ENCODE measurements at regions not wholly inside any gene's neighbourhood (a gene's known extent, or its start where the extent isn't known, plus 50 kb on each side); places are given as distances from the start of the nearest gene placed in this dataset.

DNA sequence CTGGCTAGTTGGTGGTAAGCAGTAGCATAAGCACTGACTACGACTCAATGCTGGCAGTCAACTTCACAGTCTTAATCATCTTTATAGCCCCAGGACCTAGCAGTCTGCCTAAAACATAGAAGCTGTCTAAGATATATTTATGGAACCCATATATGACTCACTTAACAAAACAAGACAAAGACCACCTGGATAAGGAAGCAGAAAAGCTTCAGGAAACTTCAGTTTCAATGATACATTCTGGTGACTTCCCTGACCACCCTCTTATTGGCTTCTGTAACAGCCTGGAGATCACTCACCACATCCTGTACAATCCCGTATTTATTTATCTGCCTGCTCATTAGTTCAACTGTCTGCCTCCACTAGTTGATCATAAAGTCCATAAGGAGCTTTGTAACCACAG lies 95.5 kb downstream of the PMP22 start:
- Histone ChIP-seq H3K4me2 (ENCODE audit: low read depth, low read length) (no peak overlapping the region), H2AFZ (ENCODE audit: low read length) (no peak overlapping the region), H3K4me1 (ENCODE audit: low read length) (no peaks in the 10 kb centered on the region), H3K27me3 (replicated peaks; ENCODE audit: insufficient read depth, low read length) (no peaks in the 10 kb centered on the region), H3F3A (ENCODE audit: insufficient read depth, low read length) (no peaks in the 10 kb centered on the region), H3K27ac (ENCODE audit: low read length) (no peak overlapping the region), H3K9ac (ENCODE audit: low read length) (no peak overlapping the region), H3K9me3 (replicated peaks; ENCODE audit: insufficient read depth, low read length) (no peaks in the 10 kb centered on the region), H3K36me3 (replicated peaks; ENCODE audit: insufficient read depth, low read length) (no peaks in the 10 kb centered on the region), H3K9me2 (replicated peaks; ENCODE audit: insufficient read depth, low read length) (no peaks in the 10 kb centered on the region), H3K4me3 (ENCODE audit: low read length) (no peak overlapping the region), H4K20me1 (ENCODE audit: insufficient read depth, low read length) (no peaks in the 10 kb centered on the region), H3K79me2 (ENCODE audit: low read length) (no peaks in the 10 kb centered on the region)
- DNase-seq = no peak
- TF ChIP-seq EZH2phosphoT487 (IDR thresholded peaks at IDR 0.05; ENCODE audit: low read length) (no peak), EZH2 (optimal IDR thresholded peaks at IDR 0.05; ENCODE audit: low read depth, low read length) (no peak)
- TF ChIP-seq, protein P1, sequence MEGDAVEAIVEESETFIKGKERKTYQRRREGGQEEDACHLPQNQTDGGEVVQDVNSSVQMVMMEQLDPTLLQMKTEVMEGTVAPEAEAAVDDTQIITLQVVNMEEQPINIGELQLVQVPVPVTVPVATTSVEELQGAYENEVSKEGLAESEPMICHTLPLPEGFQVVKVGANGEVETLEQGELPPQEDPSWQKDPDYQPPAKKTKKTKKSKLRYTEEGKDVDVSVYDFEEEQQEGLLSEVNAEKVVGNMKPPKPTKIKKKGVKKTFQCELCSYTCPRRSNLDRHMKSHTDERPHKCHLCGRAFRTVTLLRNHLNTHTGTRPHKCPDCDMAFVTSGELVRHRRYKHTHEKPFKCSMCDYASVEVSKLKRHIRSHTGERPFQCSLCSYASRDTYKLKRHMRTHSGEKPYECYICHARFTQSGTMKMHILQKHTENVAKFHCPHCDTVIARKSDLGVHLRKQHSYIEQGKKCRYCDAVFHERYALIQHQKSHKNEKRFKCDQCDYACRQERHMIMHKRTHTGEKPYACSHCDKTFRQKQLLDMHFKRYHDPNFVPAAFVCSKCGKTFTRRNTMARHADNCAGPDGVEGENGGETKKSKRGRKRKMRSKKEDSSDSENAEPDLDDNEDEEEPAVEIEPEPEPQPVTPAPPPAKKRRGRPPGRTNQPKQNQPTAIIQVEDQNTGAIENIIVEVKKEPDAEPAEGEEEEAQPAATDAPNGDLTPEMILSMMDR (IDR thresholded peaks at IDR 0.05; ENCODE audit: low read length) = no peak

DNA sequence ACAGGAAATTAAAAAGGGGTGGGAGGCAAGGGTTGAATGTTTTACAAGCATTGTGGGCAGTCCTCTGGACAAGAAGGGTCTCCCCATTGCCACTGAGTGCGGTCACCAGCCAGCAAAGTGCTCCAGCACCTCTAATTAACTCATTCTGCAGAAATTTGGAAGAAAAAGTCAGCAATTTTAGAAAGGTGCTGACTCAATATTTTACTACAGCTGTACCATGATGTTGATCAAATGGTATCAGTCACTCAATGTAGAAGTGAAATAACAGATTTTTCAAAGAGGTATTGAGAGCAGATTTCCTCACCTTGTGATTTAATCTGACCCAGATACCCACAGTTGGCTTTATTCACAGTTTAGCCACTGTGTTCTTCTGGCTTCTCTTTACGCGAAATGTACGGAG lies 96.7 kb downstream of the PMP22 start:
- H3K9me3 ChIP-seq (replicated peaks; ENCODE audit: insufficient read depth, low read length) = no peaks in the 10 kb centered on the region
- TF ChIP-seq, protein P1 (IDR thresholded peaks at IDR 0.05; ENCODE audit: low read length) = no peak
- TF ChIP-seq EZH2phosphoT487 (IDR thresholded peaks at IDR 0.05; ENCODE audit: low read length) = no peak
- no peak for TF ChIP-seq EZH2 (optimal IDR thresholded peaks at IDR 0.05; ENCODE audit: low read depth, low read length)

DNA sequence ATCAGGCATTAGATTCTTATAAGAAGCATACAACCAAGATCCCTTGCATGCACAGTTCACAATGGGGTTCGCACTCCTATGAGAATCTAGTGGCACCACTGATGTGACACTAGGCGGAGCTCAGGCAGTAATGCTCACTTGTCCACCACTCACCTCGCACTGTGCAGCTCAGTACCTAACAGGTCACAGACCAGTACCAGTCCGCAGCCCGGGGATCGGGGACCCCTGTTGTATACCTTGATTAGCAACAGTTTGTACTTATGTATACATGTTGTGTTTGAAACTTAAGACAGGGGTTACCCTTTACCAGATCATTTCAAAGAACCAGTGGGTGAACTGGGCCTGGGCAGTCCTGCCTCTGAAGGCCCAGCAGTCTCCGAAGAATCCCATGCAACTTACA lies 103.7 kb downstream of the PMP22 start:
- no peaks in the 10 kb centered on the region for H3K36me3 ChIP-seq (replicated peaks; ENCODE audit: insufficient read depth, low read length)
- H3K9ac ChIP-seq (ENCODE audit: low read length) = no peak overlapping the region
- no peaks in the 10 kb centered on the region for H3F3A ChIP-seq (ENCODE audit: insufficient read depth, low read length)
- H3K4me3 ChIP-seq (ENCODE audit: low read length) = no peak overlapping the region
- H3K27ac ChIP-seq (ENCODE audit: low read length) = no peak overlapping the region
- TF ChIP-seq, protein P1 (IDR thresholded peaks at IDR 0.05; ENCODE audit: low read length) = no peak
- no peak for TF ChIP-seq EZH2 (optimal IDR thresholded peaks at IDR 0.05; ENCODE audit: low read depth, low read length)
- no peak for TF ChIP-seq EZH2phosphoT487 (IDR thresholded peaks at IDR 0.05; ENCODE audit: low read length)
- H4K20me1 ChIP-seq (ENCODE audit: insufficient read depth, low read length) = no peaks in the 10 kb centered on the region
- H3K9me3 ChIP-seq (replicated peaks; ENCODE audit: insufficient read depth, low read length) = no peaks in the 10 kb centered on the region
- H3K27me3 ChIP-seq (replicated peaks; ENCODE audit: insufficient read depth, low read length) = no peaks in the 10 kb centered on the region
- no peaks in the 10 kb centered on the region for H3K79me2 ChIP-seq (ENCODE audit: low read length)
- H3K9me2 ChIP-seq (replicated peaks; ENCODE audit: insufficient read depth, low read length) = no peaks in the 10 kb centered on the region
- H3K4me2 ChIP-seq (ENCODE audit: low read depth, low read length) = no peak overlapping the region
- H2AFZ ChIP-seq (ENCODE audit: low read length) = no peak overlapping the region
- no peak for DNase-seq
- H3K4me1 ChIP-seq (ENCODE audit: low read length) = no peaks in the 10 kb centered on the region

More for the DNA sequence above, 96.7 kb downstream of the PMP22 start:
- no peaks in the 10 kb centered on the region for H3F3A ChIP-seq (ENCODE audit: insufficient read depth, low read length)
- H3K9ac ChIP-seq (ENCODE audit: low read length) = no peak overlapping the region
- H3K27me3 ChIP-seq (replicated peaks; ENCODE audit: insufficient read depth, low read length) = no peaks in the 10 kb centered on the region
- H3K79me2 ChIP-seq (ENCODE audit: low read length) = no peaks in the 10 kb centered on the region
- H4K20me1 ChIP-seq (ENCODE audit: insufficient read depth, low read length) = no peaks in the 10 kb centered on the region
- H3K4me1 ChIP-seq (ENCODE audit: low read length) = no peaks in the 10 kb centered on the region
- H3K9me2 ChIP-seq (replicated peaks; ENCODE audit: insufficient read depth, low read length) = no peaks in the 10 kb centered on the region
- no peak overlapping the region for H2AFZ ChIP-seq (ENCODE audit: low read length)
- DNase-seq = no peak
- H3K36me3 ChIP-seq (replicated peaks; ENCODE audit: insufficient read depth, low read length) = no peaks in the 10 kb centered on the region
- H3K27ac ChIP-seq (ENCODE audit: low read length) = no peak overlapping the region
- no peak overlapping the region for H3K4me3 ChIP-seq (ENCODE audit: low read length)
- H3K4me2 ChIP-seq (ENCODE audit: low read depth, low read length) = no peak overlapping the region
